Parathyroid adenoma (tissue), 2 donors: ENCODE measurements at regions not wholly inside any gene's neighbourhood (a gene's known extent, or its start where the extent isn't known, plus 50 kb on each side); places are given as distances from the start of the nearest gene placed in this dataset.
A peak's percentile ranks its signal among the peaks of the same experiment; 100 is the strongest.

ENCODE experiments used
- H2AFZ ChIP-seq: fragments of 300-600 bp; sonication (generic); one replicate; pipeline ENCODE4 v1.7.0; 2017; ENCODE audit warnings: antibody characterized with exemption, mild to moderate bottlenecking
- H3K27ac ChIP-seq: fragments of 300-600 bp; sonication (generic); one replicate; pipeline ENCODE4 v1.7.0; 2017
- H3K27me3 ChIP-seq: fragments of 300-600 bp; sonication (generic); one replicate; pipeline ENCODE4 v1.7.0; 2017; ENCODE audit warnings: low read length; ENCODE audit not compliant: control insufficient read depth, insufficient read depth
- H3K36me3 ChIP-seq: fragments of 300-600 bp; sonication (generic); one replicate; pipeline ENCODE4 v1.7.0; 2017; ENCODE audit warnings: low read length; ENCODE audit not compliant: control insufficient read depth, insufficient read depth
- H3K4me1 ChIP-seq: fragments of 300-600 bp; sonication (generic); one replicate; pipeline ENCODE4 v1.7.0; 2017; ENCODE audit warnings: control low read depth
- H3K4me2 ChIP-seq: fragments of 300-600 bp; sonication (generic); one replicate; pipeline ENCODE4 v1.7.0; 2017; ENCODE audit warnings: low read length
- H3K4me3 ChIP-seq: fragments of 300-600 bp; sonication (generic); one replicate; pipeline ENCODE4 v1.7.0; 2017; ENCODE audit warnings: low read depth, low read length
- H3K79me2 ChIP-seq: fragments of 300-600 bp; sonication (generic); one replicate; pipeline ENCODE4 v1.7.0; 2017; ENCODE audit warnings: control low read depth
- H3K9ac ChIP-seq: fragments of 300-600 bp; sonication (generic); one replicate; pipeline ENCODE4 v1.7.0; 2017; ENCODE audit warnings: mild to moderate bottlenecking
- H3K9me3 ChIP-seq: fragments of 300-600 bp; sonication (generic); one replicate; pipeline ENCODE4 v1.7.0; 2017; ENCODE audit warnings: low read length; ENCODE audit not compliant: control insufficient read depth
- TF ChIP-seq, protein P1 (sequence below): fragments of 300-600 bp; sonication (generic); IDR thresholded peaks from one replicate; pipeline ENCODE4 v1.7.0; 2017; ENCODE audit warnings: antibody characterized with exemption, mild to moderate bottlenecking
- donor health status: primary hyperparathyroidism.

DNA sequence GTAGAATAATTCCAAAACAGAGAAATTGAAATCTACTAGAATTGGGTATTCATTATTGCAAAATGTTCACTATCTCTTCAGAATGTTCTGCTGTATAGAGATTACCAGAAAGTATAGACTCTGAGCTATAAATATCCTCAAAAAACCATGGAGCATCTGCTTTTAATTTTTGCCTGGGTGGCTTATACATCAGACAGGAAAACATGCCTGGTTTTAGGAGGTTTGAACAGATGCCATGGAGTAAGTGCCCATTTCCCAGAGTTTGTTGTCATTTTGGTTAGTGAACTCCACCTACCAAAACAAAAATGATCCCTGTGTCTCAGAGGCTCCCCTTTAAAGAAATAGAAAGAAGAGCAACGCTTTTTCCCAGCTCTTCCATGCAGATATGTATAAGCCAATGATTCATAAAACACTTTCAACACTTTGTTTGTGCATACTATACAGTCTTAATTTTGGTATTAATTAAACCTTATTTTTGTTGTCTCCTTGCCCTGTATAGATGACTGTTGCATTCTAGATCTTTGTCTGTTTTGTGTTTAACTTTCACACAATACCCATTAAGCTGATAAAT is 68.7 kb downstream of the MEPE start:
- H3K27ac ChIP-seq, result no peak overlapping the region
- H3K9ac ChIP-seq, result no peak overlapping the region
- H3K4me3 ChIP-seq, result no peak overlapping the region
- H3K79me2 ChIP-seq, result no peaks in the 10 kb centered on the region
- no peaks in the 10 kb centered on the region for H3K4me1 ChIP-seq
- H3K9me3 ChIP-seq, result no peaks in the 10 kb centered on the region
- no peaks in the 10 kb centered on the region for H3K27me3 ChIP-seq
- H2AFZ ChIP-seq, result no peak overlapping the region
- no peaks in the 10 kb centered on the region for H3K36me3 ChIP-seq
- no peak overlapping the region for H3K4me2 ChIP-seq
- TF ChIP-seq, protein P1, sequence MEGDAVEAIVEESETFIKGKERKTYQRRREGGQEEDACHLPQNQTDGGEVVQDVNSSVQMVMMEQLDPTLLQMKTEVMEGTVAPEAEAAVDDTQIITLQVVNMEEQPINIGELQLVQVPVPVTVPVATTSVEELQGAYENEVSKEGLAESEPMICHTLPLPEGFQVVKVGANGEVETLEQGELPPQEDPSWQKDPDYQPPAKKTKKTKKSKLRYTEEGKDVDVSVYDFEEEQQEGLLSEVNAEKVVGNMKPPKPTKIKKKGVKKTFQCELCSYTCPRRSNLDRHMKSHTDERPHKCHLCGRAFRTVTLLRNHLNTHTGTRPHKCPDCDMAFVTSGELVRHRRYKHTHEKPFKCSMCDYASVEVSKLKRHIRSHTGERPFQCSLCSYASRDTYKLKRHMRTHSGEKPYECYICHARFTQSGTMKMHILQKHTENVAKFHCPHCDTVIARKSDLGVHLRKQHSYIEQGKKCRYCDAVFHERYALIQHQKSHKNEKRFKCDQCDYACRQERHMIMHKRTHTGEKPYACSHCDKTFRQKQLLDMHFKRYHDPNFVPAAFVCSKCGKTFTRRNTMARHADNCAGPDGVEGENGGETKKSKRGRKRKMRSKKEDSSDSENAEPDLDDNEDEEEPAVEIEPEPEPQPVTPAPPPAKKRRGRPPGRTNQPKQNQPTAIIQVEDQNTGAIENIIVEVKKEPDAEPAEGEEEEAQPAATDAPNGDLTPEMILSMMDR, result no peak

GRCh38 chr4:87904639-87905160 is 70.8 kb upstream of the SPP1 start:
- Histone ChIP-seq H3K27me3 (no peaks in the 10 kb centered on the region), H2AFZ (no peak overlapping the region), H3K4me3 (no peak overlapping the region), H3K4me1 (no peaks in the 10 kb centered on the region), H3K36me3 (no peaks in the 10 kb centered on the region), H3K27ac (no peak overlapping the region), H3K9ac (no peak overlapping the region), H3K79me2 (no peaks in the 10 kb centered on the region), H3K9me3 (no peaks in the 10 kb centered on the region), H3K4me2 (no peak overlapping the region)
- TF ChIP-seq, protein P1, result no peak

- Histone ChIP-seq H3K36me3 (no peaks in the 10 kb centered on the region), H3K9ac (no peak overlapping the region), H3K27me3 (no peaks in the 10 kb centered on the region), H3K79me2 (no peaks in the 10 kb centered on the region), H3K4me3 (no peak overlapping the region), H3K4me1 (peaks cover 6% of the 10 kb centered on the region), H3K9me3 (no peaks in the 10 kb centered on the region), H3K27ac (no peak overlapping the region), H2AFZ (no peak overlapping the region), H3K4me2 (no peak overlapping the region)
- TF ChIP-seq, protein P1, result no peak
Measured at GRCh38 chr4:87908336-87908735, 67.2 kb upstream of the SPP1 start.

DNA sequence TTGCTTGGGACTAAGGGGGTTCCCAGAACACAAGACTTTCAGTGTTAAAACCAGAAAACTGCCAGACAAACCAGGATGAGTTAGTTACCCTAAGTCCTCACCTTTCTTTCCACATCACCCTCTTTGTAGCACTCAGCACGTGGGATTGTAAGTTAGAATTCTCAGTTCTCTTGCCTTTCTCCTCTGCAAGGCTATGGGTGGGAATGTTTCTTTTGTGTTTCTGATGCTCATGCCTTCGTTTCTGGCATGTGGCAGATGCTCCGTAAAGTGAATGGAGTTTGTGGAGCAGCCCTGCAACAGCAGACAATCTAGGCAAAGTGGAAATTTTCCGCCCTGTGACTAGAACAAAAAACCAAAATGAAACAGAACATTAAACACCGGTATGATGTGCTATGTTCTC is 64.7 kb upstream of the SPP1 start:
- Histone ChIP-seq H3K4me2 (peak overlapping the region; percentile 59), H3K27ac (no peak overlapping the region), H3K27me3 (no peaks in the 10 kb centered on the region), H3K4me3 (no peak overlapping the region), H3K4me1 (peaks cover 6% of the 10 kb centered on the region), H3K9ac (no peak overlapping the region), H3K9me3 (no peaks in the 10 kb centered on the region), H3K79me2 (no peaks in the 10 kb centered on the region), H2AFZ (no peak overlapping the region), H3K36me3 (no peaks in the 10 kb centered on the region)
- TF ChIP-seq, protein P1, result no peak

- Histone ChIP-seq H3K4me3 (no peak overlapping the region), H3K27me3 (no peaks in the 10 kb centered on the region), H3K27ac (no peak overlapping the region), H3K4me1 (peaks cover 6% of the 10 kb centered on the region), H3K9me3 (no peaks in the 10 kb centered on the region), H3K79me2 (no peaks in the 10 kb centered on the region), H2AFZ (no peak overlapping the region), H3K36me3 (no peaks in the 10 kb centered on the region), H3K4me2 (peak overlapping the region; percentile 59), H3K9ac (no peak overlapping the region)
- TF ChIP-seq, protein P1, result no peak
Measured at GRCh38 chr4:87911252-87911774, 64.2 kb upstream of the SPP1 start.
